Ovary (tissue), 3 donors: ENCODE measurements at regions not wholly inside any gene's neighbourhood (a gene's known extent, or its start where the extent isn't known, plus 50 kb on each side); places are given as distances from the start of the nearest gene placed in this dataset.

ENCODE experiments used
- CTCF ChIP-seq, 3 donors: fragments of 450-650 bp in 2 of 3; fragments of 200-600 bp in 1 of 3; IDR thresholded peaks; one replicate each; pipeline versions ENCODE4 v1.5.1 to v1.8.0; 2016 to 2022; ENCODE audit warnings: antibody characterized with exemption in 3 of 3, mild to moderate bottlenecking in 1 of 3
- POLR2A ChIP-seq: fragments of 450-650 bp; IDR thresholded peaks from one replicate; pipeline ENCODE4 v1.6.1; 2017; ENCODE audit warnings: antibody characterized with exemption, mild to moderate bottlenecking, moderate library complexity
- donor health status: DM: no; HTN: no; CAD: no.

GRCh38 chr1:192959657-192960186 lies 99.4 kb downstream of the UCHL5 start:
- TF ChIP-seq CTCF (IDR thresholded peaks at IDR 0.05) (no peak), POLR2A (no peak)
